ENCODE measurements at regions not wholly inside any gene's neighbourhood (a gene's known extent, or its start where the extent isn't known, plus 50 kb on each side); places are given as distances from the start of the nearest gene placed in this dataset.

GRCh38 chr2:14306268-14306861 lies 326.2 kb upstream of the LRATD1 start:
- WGBS, 2 experiments (ENCODE audit: extremely low coverage in 1 of 2, insufficient coverage in 1 of 2, insufficient read length in 1 of 2, insufficient replicate concordance in 2 of 2, low coverage in 1 of 2, low lambda C conversion rate in 2 of 2, missing lambda C conversion rate in 1 of 2) = 93 to 100% methylated on average over 1 to 3 of the region's 3 CpGs
- Histone ChIP-seq H3K4me2 (ENCODE audit: insufficient read depth in 1 of 2, low read depth in 2 of 2, low read length in 2 of 2) (no peak overlapping the region), H3K9me3 (ENCODE audit: insufficient read depth in 2 of 2, low read depth in 1 of 2, low read length in 1 of 2) (no peaks in the 10 kb centered on the region), H3K4me1 (replicated peaks in 1 of 4; ENCODE audit: control insufficient read depth in 3 of 4, insufficient read depth in 4 of 4, low read length in 3 of 4) (no peaks in the 10 kb centered on the region), H4K91ac (replicated peaks; ENCODE audit: insufficient read length, low read length) (no peak overlapping the region), H2BK120ac (replicated peaks; ENCODE audit: low read depth, low read length) (no peak overlapping the region), H3K4me3 (ENCODE audit: extremely low read depth in 1 of 4, insufficient read depth in 2 of 4, low read depth in 3 of 4, low read length in 4 of 4) (no peak overlapping the region), H3K4ac (replicated peaks; ENCODE audit: insufficient read length, low read depth, low read length) (no peak overlapping the region), H3K36me3 (ENCODE audit: control insufficient read depth in 2 of 4, insufficient read depth in 4 of 4, low read length in 3 of 4) (no peaks in the 10 kb centered on the region), H3K56ac (replicated peaks; ENCODE audit: insufficient read length, low read depth, low read length) (no peak overlapping the region), H3K23me2 (ENCODE audit: low read depth, low read length) (no peaks in the 10 kb centered on the region), H3K18ac (ENCODE audit: extremely low read depth, low read length) (no peak overlapping the region), H4K8ac (ENCODE audit: extremely low read depth, insufficient read depth, low read length) (no peak overlapping the region), H3K27me3 (replicated peaks in 1 of 4; ENCODE audit: control insufficient read depth in 3 of 4, extremely low read depth in 1 of 4, insufficient read depth in 3 of 4, low read length in 3 of 4) (no peaks in the 10 kb centered on the region), H4K5ac (ENCODE audit: insufficient read length, low read depth, low read length) (no peak overlapping the region), H3K9ac (replicated peaks in 1 of 4; ENCODE audit: extremely low read depth in 1 of 4, low read depth in 3 of 4, low read length in 3 of 4) (no peak overlapping the region), H2BK12ac (ENCODE audit: low read depth, low read length) (no peak overlapping the region), H2BK5ac (ENCODE audit: low read depth, low read length) (no peak overlapping the region), H2BK20ac (ENCODE audit: low read length) (no peak overlapping the region), H3K79me2 (ENCODE audit: control insufficient read depth in 1 of 2, insufficient read depth in 2 of 2, low read length in 2 of 2) (no peaks in the 10 kb centered on the region), H2BK15ac (ENCODE audit: low read length) (no peak overlapping the region), H4K20me1 (replicated peaks in 1 of 2; ENCODE audit: control insufficient read depth in 1 of 2, insufficient read depth in 2 of 2, low read length in 2 of 2) (no peaks in the 10 kb centered on the region), H2AK5ac (ENCODE audit: low read depth, low read length) (no peak overlapping the region), H3K27ac (ENCODE audit: low read depth, low read length) (no peak overlapping the region), H3K79me1 (ENCODE audit: low read depth, low read length) (no peaks in the 10 kb centered on the region), H3K23ac (ENCODE audit: insufficient read length) (no peak overlapping the region), H2AFZ (ENCODE audit: low read length) (no peak overlapping the region), H3K14ac (ENCODE audit: insufficient read length) (no peak overlapping the region)
- CTCF ChIA-PET (ENCODE audit: partially characterized antibody) = interaction anchor here (1.0 kb wide), 1 partner anchor 11 kb away, joined by 3 read pairs; no protein-coding TSS in a partner anchor
- DNase-seq (ENCODE audit: low read depth in 1 of 2, low spot score in 2 of 2) (no peak), FAIRE-seq (no peak)
- TF ChIP-seq ATF2 (IDR thresholded peaks at IDR 0.05; ENCODE audit: low read length) = no peak
- TF ChIP-seq SRF (IDR thresholded peaks at IDR 0.05; ENCODE audit: low read depth, low read length) = no peak
- TF ChIP-seq RAD21 (IDR thresholded peaks at IDR 0.05 in 1 of 2, conservative IDR thresholded peaks at IDR 0.05 in 1 of 2; ENCODE audit: low read depth in 2 of 2, low read length in 2 of 2) = no peak
- no peak for TF ChIP-seq SUZ12 (IDR thresholded peaks at IDR 0.05; ENCODE audit: low read length)
- no peak for TF ChIP-seq JUND (IDR thresholded peaks at IDR 0.05; ENCODE audit: low read length)
- no peak for TF ChIP-seq SIRT6 (IDR thresholded peaks at IDR 0.05; ENCODE audit: low read length)
- TF ChIP-seq CHD2 (IDR thresholded peaks at IDR 0.05; ENCODE audit: low read length) = no peak
- no peak for TF ChIP-seq CBX8 (IDR thresholded peaks at IDR 0.05; ENCODE audit: borderline replicate concordance, low read depth, low read length)
- POLR2A ChIA-PET (ENCODE audit: partially characterized antibody) = no interaction called here

Data from H1 (cell line).